Suppressor macrophage treated with lipopolysaccharide for 1 hour (primary cell): ENCODE measurements at regions not wholly inside any gene's neighbourhood (a gene's known extent, or its start where the extent isn't known, plus 50 kb on each side); places are given as distances from the start of the nearest gene placed in this dataset.
"Not testable (repeated sequence)": the region's sequence is repeated elsewhere in the genome, so short reads cannot be mapped to it uniquely, and the experiment has no call there.

Experiments used
- DNase-seq, 3 donors: peaks; one replicate each; pipeline ENCODE4 v3.0.0-alpha.2; 2020 to 2022

DNA sequence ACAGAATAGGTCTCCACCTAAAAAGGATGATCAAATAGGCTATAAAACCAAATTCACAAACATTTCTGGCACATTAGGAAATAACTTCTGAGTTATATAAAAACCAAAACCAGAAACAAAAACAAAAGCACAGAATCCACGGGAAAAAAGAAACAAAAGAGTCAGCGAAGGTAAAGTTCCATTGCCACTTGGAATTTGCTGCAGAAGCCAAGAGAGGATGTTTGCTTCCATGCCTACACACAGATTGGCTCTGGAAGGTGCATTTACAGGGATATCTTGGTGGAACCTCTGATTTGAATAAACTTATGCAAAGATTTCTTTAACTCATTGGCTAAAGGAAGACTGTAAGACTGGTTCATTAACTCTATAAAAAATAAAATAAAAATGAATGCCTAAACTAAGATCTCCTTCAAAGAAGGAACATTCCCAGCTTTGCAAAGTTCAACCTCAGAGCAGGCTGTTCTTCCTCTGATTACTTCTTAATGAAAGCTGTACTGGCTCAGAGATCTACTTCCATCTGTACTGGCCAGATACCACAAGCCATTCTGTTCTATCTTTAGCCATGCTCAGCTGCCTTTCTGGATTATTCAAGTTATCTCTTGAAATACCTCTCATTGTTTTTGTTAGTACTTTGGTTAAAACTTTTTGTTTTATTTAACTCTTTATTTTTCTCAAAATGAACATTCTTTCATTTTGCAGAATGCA is 537.5 kb upstream of the CCDC54 start:
- DNase-seq, result no peak

- no peak for DNase-seq
These were observed 536.9 kb upstream of the CCDC54 start for GRCh38 chr3:106840319-106840718.

DNA sequence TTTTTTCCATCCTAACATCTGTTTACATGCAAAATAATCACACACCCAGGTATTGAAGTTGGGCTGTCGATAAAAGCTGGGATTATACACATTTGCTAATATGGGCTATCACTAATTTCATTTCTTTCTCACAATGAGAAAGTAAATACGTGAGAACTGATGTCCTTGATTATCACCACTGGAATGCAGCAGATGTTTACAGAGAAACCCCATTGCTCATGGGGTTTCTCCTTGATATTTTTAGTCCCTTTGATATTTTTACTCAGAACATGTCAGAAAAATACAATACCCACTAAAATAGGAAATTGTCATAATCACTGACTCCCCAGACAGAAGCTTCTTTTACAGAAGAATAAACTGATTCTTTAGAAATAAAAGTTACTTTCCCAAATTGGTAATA is 535.1 kb upstream of the CCDC54 start:
- no peak for DNase-seq

DNA sequence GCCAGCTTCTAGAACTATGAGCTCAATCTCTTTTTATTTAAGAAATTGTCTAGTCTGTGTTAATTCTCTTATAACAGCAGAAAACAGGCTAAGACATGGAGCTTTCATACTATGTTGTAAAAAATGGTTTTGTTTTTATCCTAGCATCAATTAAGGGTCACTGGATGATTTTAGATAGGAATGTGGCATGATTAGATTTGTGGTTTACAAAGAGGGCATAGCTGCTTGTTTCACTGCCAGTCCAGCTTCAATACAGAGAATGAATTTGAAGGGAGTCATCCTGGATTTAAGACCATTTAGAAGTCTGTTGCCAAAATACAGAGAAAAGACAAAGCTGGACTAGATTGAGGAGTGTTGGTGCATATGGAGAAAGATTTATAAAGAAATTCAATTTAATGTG is 532.6 kb upstream of the CCDC54 start:
- no peak for DNase-seq

GRCh38 chr3:106848099-106848498 is 529.1 kb upstream of the CCDC54 start:
- no peak for DNase-seq

GRCh38 chr3:106850437-106850836 is 526.8 kb upstream of the CCDC54 start:
- no peak for DNase-seq

- not testable (repeated sequence) for DNase-seq
These were observed 518.9 kb upstream of the CCDC54 start for GRCh38 chr3:106858321-106858720.

- DNase-seq, result no peak
These were observed 517.1 kb upstream of the CCDC54 start for GRCh38 chr3:106860182-106860581.

DNA sequence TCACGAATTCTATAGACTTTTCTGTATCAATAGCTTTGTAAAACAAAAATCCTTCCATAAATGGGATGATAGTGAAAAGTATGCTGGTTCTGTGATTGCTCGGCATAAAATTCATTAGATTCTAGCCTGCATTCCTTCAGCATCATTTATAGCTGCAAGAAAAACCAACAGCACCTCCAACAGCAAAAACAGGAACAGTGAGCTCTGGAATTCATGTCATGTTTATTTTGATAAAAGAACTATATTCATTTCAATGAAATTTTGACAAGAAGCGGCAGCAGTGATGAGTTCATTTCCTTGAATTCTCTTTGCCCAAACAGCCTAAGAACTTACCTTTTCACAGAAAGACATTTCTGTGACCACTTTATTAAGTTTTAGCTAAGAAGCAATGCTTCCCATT is 515.2 kb upstream of the CCDC54 start:
- DNase-seq, result no peak

DNA sequence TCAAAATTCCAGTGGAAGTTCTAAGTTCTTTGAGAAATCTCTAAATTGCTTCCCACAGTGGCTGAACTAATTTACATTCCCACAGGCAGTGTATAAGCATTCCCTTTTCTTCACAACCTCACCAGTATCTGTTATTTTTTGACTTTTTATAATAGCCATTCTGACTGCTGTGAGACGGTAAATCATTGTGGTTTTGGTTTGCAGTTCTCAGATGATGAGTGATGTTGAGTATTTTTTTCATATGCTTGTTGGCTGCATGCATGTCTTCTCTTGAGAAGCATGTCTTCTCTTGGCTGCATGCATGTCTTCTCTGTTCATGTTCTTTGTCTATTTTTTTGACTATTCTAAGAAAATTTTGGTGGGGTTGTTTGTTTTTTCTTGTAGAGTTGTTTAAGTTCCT is 499.6 kb upstream of the CCDC54 start:
- no peak for DNase-seq

GRCh38 chr3:106880206-106880605 is 497.0 kb upstream of the CCDC54 start:
- DNase-seq, result no peak

DNA sequence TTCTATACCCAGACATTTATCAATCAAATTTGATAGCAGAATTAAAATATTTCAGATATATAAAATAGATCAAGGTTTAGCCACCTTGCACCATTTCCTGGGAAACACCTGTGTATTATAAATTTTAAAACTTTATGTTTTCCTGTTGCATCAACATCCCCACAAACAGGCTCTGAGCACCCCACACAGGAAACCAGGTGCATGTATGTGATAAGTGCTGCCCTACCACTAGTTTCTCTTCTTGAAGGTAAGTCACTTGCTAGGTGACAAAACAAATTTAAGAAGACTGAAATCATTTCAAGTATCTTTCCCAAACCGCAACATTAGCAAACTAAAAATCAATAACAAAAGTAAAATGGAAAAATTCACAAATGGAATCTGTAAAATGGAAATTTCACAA is 496.1 kb upstream of the CCDC54 start:
- DNase-seq, result no peak

GRCh38 chr3:106882297-106882696 is 494.9 kb upstream of the CCDC54 start:
- no peak for DNase-seq

GRCh38 chr3:106906074-106906473 is 471.2 kb upstream of the CCDC54 start:
- no peak for DNase-seq

- DNase-seq, result no peak
These were observed 468.9 kb upstream of the CCDC54 start for GRCh38 chr3:106908181-106908938.

DNA sequence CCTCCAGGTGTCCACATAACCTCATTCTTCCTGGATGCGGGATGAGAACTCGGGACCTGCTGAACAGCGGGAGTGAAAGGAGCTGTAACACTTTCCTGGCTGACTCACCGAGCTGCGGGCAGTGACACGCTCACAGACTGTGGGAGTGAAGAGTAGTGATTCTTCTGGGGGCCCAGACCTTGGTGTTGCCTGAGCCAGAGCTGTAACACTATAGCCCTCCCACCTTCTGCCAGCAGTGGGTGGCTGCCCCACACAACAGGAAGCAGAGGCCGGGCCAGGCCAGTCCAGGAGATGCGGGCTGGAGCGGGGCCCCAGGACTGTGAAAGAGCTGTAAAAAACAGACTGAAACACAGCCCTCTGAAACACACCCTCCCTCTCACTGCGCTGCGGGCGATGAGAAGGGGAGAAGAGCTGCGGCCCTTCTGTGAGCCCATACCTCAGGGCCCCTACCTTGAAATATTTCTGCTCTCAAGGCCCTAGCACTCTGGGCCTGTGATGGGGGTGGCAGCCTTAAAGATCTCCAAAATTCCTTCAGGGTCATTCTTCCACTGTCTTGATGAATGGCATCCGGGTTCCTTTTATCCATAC is 464.0 kb upstream of the CCDC54 start:
- DNase-seq, result no peak

DNA sequence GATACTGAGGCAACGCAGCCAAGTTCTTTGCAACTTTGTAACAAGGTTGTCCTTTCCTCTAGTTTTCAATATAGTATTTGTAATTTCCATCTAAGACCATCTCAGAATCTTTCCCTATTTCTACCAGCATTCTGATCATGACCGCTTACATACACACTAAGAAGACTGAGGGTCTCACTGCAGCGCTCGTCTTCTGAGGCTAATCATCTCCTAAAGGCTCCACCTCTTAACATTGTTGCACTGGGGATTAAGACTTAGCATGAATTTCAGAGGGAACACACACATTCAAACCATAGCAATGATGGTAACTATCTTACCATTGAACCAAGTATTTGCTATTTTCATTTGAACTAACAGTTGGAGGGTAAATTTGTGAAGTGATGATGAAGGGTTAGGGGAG is 463.3 kb upstream of the CCDC54 start:
- DNase-seq, result no peak

- no peak for DNase-seq
These were observed 456.6 kb upstream of the CCDC54 start for GRCh38 chr3:106920609-106921008.

DNA sequence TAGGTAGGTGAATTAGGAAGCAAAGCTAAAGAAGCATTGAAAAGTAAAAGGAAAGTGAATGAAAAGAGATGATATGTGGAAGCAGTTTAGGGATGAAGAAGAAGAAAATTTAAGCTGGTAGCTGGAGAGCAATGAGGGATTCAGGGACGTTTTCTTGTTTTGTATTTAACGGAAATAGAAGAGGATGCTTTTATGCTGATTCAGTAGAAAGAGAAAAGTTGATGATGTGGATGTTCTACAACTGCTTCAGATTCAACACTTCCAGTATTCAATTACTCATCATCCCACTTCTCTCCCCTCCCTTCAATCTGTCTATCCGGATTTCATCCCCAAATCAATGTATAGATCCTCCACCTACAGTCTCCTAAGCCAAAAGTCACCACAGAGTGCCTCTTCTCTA is 448.2 kb upstream of the CCDC54 start:
- DNase-seq, result no peak

DNA sequence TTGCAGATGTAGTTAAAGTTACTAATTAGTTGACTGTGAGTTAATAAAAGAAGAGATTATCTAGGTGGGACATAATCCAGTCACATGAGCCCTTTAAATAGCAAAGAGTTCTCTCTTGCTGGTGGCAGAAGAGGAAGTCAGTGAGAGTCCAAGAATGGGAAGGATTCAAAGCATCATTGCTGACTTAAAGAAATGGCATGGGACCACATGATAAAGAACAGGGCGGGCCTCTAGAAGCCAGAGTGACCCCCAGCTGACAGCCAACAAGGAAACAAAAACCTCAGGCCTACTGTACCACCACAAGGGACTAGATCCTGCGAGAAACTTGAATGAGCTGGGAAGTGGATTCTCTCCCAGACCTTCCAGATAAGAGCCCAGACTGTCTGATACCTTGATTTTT is 447.2 kb upstream of the CCDC54 start:
- no peak for DNase-seq

GRCh38 chr3:106931904-106932303 is 445.3 kb upstream of the CCDC54 start:
- DNase-seq, result no peak

GRCh38 chr3:106936337-106936736 is 440.9 kb upstream of the CCDC54 start:
- DNase-seq, result no peak

DNA sequence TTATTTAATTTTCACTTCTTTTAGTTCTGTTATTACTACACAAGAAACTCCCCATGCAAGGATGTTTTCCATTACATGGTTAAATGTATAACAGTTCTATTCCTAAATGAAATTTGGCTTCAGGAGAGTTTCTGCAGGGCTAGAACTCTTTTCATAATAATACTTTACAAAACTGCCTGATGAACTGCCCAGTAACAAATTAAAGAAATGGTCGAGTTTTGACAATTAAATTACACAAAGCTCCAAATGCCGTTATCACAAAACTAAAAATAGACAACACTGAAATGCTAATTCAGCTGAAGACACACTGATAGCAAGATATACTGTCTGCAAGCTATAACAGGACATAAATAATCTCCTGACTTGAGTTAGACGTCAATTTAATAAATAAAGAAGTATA is 435.2 kb upstream of the CCDC54 start:
- no peak for DNase-seq

- no peak for DNase-seq
These were observed 434.2 kb upstream of the CCDC54 start for GRCh38 chr3:106943071-106943470.
